Endothelial cell of umbilical vein (primary cell): ENCODE measurements at regions not wholly inside any gene's neighbourhood (a gene's known extent, or its start where the extent isn't known, plus 50 kb on each side); places are given as distances from the start of the nearest gene placed in this dataset.

Source experiments
- EZH2 ChIP-seq: IDR thresholded peaks from 2 replicates; pipeline ENCODE4 v1.6.1; 2012; ENCODE audit warnings: borderline replicate concordance, low read depth, mild to moderate bottlenecking, moderate library complexity, low read length, inconsistent platforms; ENCODE audit not compliant: severe bottlenecking
- GATA2 ChIP-seq: IDR thresholded peaks from 2 replicates; pipeline ENCODE4 v1.7.0; 2011; ENCODE audit warnings: low read depth, mild to moderate bottlenecking, moderate library complexity, mixed read lengths, low read length; ENCODE audit not compliant: insufficient read length, insufficient read depth
- JUN ChIP-seq: IDR thresholded peaks from 2 replicates; pipeline ENCODE4 v1.6.1; 2011; ENCODE audit warnings: borderline replicate concordance, low read depth; ENCODE audit not compliant: insufficient read length, insufficient read depth
- MYC ChIP-seq: IDR thresholded peaks from one replicate; pipeline ENCODE4 v1.6.1; 2011; ENCODE audit warnings: mild to moderate bottlenecking, low read depth, low read length
- POLR2A ChIP-seq: IDR thresholded peaks from 2 replicates; pipeline ENCODE4 v1.6.1; 2012; ENCODE audit warnings: low read depth, mild to moderate bottlenecking, control low read depth, low read length
- POLR2AphosphoS5 ChIP-seq: IDR thresholded peaks from 2 replicates; pipeline ENCODE4 v1.6.1; 2012; ENCODE audit warnings: low read depth, mild to moderate bottlenecking, control low read depth, low read length, moderate library complexity; ENCODE audit not compliant: insufficient read depth
- TF ChIP-seq, protein P1 (sequence below), 2 donors: IDR thresholded peaks; 1 replicate in 1 of 2; 2 replicates in 1 of 2; pipeline ENCODE4 v1.5.1; 2011; ENCODE audit warnings: low read length in 2 of 2, mild to moderate bottlenecking in 2 of 2, moderate library complexity in 2 of 2, control low read depth in 1 of 2, inconsistent platforms in 1 of 2, low read depth in 1 of 2; ENCODE audit not compliant: insufficient read depth in 1 of 2; ENCODE audit errors: extremely low read depth in 1 of 2
- TF ChIP-seq, protein P2 (sequence below): IDR thresholded peaks from 2 replicates; pipeline ENCODE4 v1.6.1; 2011; ENCODE audit not compliant: insufficient read depth, insufficient read length

- TF ChIP-seq GATA2 (no peak), JUN (no peak), POLR2A (no peak), POLR2AphosphoS5 (no peak), EZH2 (no peak), MYC (no peak)
- TF ChIP-seq, protein P1, sequence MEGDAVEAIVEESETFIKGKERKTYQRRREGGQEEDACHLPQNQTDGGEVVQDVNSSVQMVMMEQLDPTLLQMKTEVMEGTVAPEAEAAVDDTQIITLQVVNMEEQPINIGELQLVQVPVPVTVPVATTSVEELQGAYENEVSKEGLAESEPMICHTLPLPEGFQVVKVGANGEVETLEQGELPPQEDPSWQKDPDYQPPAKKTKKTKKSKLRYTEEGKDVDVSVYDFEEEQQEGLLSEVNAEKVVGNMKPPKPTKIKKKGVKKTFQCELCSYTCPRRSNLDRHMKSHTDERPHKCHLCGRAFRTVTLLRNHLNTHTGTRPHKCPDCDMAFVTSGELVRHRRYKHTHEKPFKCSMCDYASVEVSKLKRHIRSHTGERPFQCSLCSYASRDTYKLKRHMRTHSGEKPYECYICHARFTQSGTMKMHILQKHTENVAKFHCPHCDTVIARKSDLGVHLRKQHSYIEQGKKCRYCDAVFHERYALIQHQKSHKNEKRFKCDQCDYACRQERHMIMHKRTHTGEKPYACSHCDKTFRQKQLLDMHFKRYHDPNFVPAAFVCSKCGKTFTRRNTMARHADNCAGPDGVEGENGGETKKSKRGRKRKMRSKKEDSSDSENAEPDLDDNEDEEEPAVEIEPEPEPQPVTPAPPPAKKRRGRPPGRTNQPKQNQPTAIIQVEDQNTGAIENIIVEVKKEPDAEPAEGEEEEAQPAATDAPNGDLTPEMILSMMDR (IDR thresholded peaks at IDR 0.05; ENCODE audit: extremely low read depth in 1 of 2, insufficient read depth in 1 of 2, low read depth in 1 of 2, low read length in 2 of 2): no peak
- TF ChIP-seq, protein P2, sequence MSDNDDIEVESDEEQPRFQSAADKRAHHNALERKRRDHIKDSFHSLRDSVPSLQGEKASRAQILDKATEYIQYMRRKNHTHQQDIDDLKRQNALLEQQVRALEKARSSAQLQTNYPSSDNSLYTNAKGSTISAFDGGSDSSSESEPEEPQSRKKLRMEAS: no peak
These were observed 66.2 kb upstream of the ONECUT1 start for GRCh38 chr15:52856286-52856685.
